T-helper 2 cell (primary cell): ENCODE measurements at regions not wholly inside any gene's neighbourhood (a gene's known extent, or its start where the extent isn't known, plus 50 kb on each side); places are given as distances from the start of the nearest gene placed in this dataset.

Source experiments
- DNase-seq, 5 experiments: peaks; one replicate each; pipeline versions ENCODE4 v3.0.0 to v3.0.0-alpha.2; 2012 to 2022

GRCh38 chr12:43094886-43095575, 457.0 kb downstream of the ADAMTS20 start:
- DNase-seq, result no peak

GRCh38 chr12:43090981-43091380, 461.0 kb downstream of the ADAMTS20 start:
- no peak for DNase-seq

- DNase-seq, result no peak
These were observed 464.6 kb downstream of the ADAMTS20 start for GRCh38 chr12:43087195-43088091.

- DNase-seq, result no peak
These were observed 472.5 kb downstream of the ADAMTS20 start for GRCh38 chr12:43079476-43079875.

- DNase-seq, result no peak
These were observed 473.0 kb downstream of the ADAMTS20 start for GRCh38 chr12:43078976-43079375.

GRCh38 chr12:43072431-43072830, 479.6 kb downstream of the ADAMTS20 start:
- DNase-seq, result no peak

- no peak for DNase-seq
These were observed 480.2 kb upstream of the PRICKLE1 start for GRCh38 chr12:43069768-43070221.

- DNase-seq, result no peak
These were observed 476.9 kb upstream of the PRICKLE1 start for GRCh38 chr12:43066471-43066870.

GRCh38 chr12:43063650-43064049, 474.1 kb upstream of the PRICKLE1 start:
- no peak for DNase-seq

GRCh38 chr12:43062201-43062895, 472.8 kb upstream of the PRICKLE1 start:
- DNase-seq, result no peak

GRCh38 chr12:43060742-43061141, 471.2 kb upstream of the PRICKLE1 start:
- DNase-seq, result no peak

- DNase-seq, result no peak
These were observed 469.1 kb upstream of the PRICKLE1 start for GRCh38 chr12:43058616-43059015.

GRCh38 chr12:43057566-43057965, 468.0 kb upstream of the PRICKLE1 start:
- DNase-seq, result no peak

- DNase-seq, result no peak
These were observed 464.5 kb upstream of the PRICKLE1 start for GRCh38 chr12:43054085-43054484.

GRCh38 chr12:43052441-43052840, 462.9 kb upstream of the PRICKLE1 start:
- no peak for DNase-seq

GRCh38 chr12:43044241-43044640, 454.7 kb upstream of the PRICKLE1 start:
- DNase-seq, result no peak

- DNase-seq, result no peak
These were observed 449.4 kb upstream of the PRICKLE1 start for GRCh38 chr12:43038991-43039390.

- no peak for DNase-seq
These were observed 440.4 kb upstream of the PRICKLE1 start for GRCh38 chr12:43029971-43030370.

GRCh38 chr12:43028826-43029225, 439.3 kb upstream of the PRICKLE1 start:
- DNase-seq, result no peak

- DNase-seq, result no peak
These were observed 433.3 kb upstream of the PRICKLE1 start for GRCh38 chr12:43022838-43023237.

- no peak for DNase-seq
These were observed 425.7 kb upstream of the PRICKLE1 start for GRCh38 chr12:43015090-43015737.

- peak in 1 of 5 experiments; percentile 29 for DNase-seq
These were observed 421.9 kb upstream of the PRICKLE1 start for GRCh38 chr12:43011383-43011926.
